B cell (primary cell): ENCODE measurements at regions not wholly inside any gene's neighbourhood (a gene's known extent, or its start where the extent isn't known, plus 50 kb on each side); places are given as distances from the start of the nearest gene placed in this dataset.

Experiments used
- ATAC-seq: fragments of 200-7000 bp; cut with Tn5 transposase; one replicate; pipeline ENCODE4 v1.10.0; 2021; ENCODE audit warnings: low read depth, mild to moderate bottlenecking, moderate number of reproducible peaks, moderate library complexity
- CTCF ChIA-PET: fragments of 350-600 bp; sonication (Branson Sonifier 250); formaldehyde crosslinking; loops from one replicate; lab custom pipeline; 2021; ENCODE audit warnings: antibody characterized with exemption, inconsistent platforms; lab: Charles Lee
- POLR2A ChIA-PET: fragments of 350-600 bp; sonication (Branson Sonifier 250); formaldehyde crosslinking; loops from one replicate; lab custom pipeline; 2021; ENCODE audit warnings: antibody characterized with exemption; lab: Charles Lee
- DNase-seq: peaks from one replicate; pipeline ENCODE4 v3.0.0; 2013
- H2AFZ ChIP-seq: 2 replicates; pipeline ENCODE4 v1.6.1; 2012; ENCODE audit warnings: mild to moderate bottlenecking, low read depth, low read length; ENCODE audit not compliant: insufficient read depth, poor library complexity, severe bottlenecking
- H3K27ac ChIP-seq, 2 donors: 1 replicate in 1 of 2; 2 replicates in 1 of 2; pipeline ENCODE4 v1.5.1; 2012 to 2013; ENCODE audit warnings: low read length in 2 of 2, mild to moderate bottlenecking in 2 of 2, moderate library complexity in 1 of 2
- H3K27me3 ChIP-seq, 4 experiments: fragments of 200-600 bp in 1 of 4; sonication (generic) in 1 of 4; replicated peaks in 1 of 4; 1 replicate in 2 of 4; 2 replicates in 2 of 4; pipeline versions ENCODE4 v1.6.1 to v1.7.0; 2013 to 2016; ENCODE audit warnings: low read length in 3 of 4, mild to moderate bottlenecking in 2 of 4, mixed read lengths in 1 of 4, moderate library complexity in 1 of 4; ENCODE audit not compliant: insufficient read depth in 4 of 4, control insufficient read depth in 3 of 4; ENCODE audit errors: control extremely low read depth in 1 of 4
- H3K36me3 ChIP-seq, 2 experiments: replicated peaks in 1 of 2; 1 replicate in 1 of 2; 2 replicates in 1 of 2; pipeline versions ENCODE4 v1.6.1 to v1.7.1; 2013; ENCODE audit warnings: low read length in 1 of 2; ENCODE audit not compliant: insufficient read depth in 2 of 2, control insufficient read depth in 1 of 2; ENCODE audit errors: control extremely low read depth in 1 of 2, extremely low read depth in 1 of 2
- H3K4me1 ChIP-seq, 2 donors: fragments of 200-600 bp in 1 of 2; sonication (generic) in 1 of 2; 1 replicate in 1 of 2; 2 replicates in 1 of 2; pipeline versions ENCODE4 v1.5.1 to v1.6.1; 2013 to 2017; ENCODE audit warnings: low read length in 2 of 2; ENCODE audit not compliant: control insufficient read depth in 2 of 2, insufficient read depth in 2 of 2
- H3K4me2 ChIP-seq: replicated peaks from 2 replicates; pipeline ENCODE3; 2012; ENCODE audit warnings: mild to moderate bottlenecking, low read depth, low read length; ENCODE audit not compliant: poor library complexity, severe bottlenecking
- H3K4me3 ChIP-seq, 5 experiments: fragments of 200-600 bp in 1 of 5; sonication (generic) in 1 of 5; 1 replicate in 3 of 5; 2 replicates in 2 of 5; pipeline versions ENCODE4 v1.5.1 to v1.7.0; 2011 to 2016; ENCODE audit warnings: low read length in 4 of 5, mild to moderate bottlenecking in 4 of 5, low read depth in 2 of 5, control low read depth in 1 of 5, moderate library complexity in 1 of 5; ENCODE audit not compliant: insufficient read depth in 1 of 5; ENCODE audit errors: control extremely low read depth in 1 of 5, extremely low read depth in 1 of 5
- H3K79me2 ChIP-seq: fragments of 200-600 bp; sonication (generic); one replicate; pipeline ENCODE4 v1.6.0; 2016; ENCODE audit warnings: low read length; ENCODE audit not compliant: control insufficient read depth, insufficient read depth
- H3K9ac ChIP-seq: fragments of 200-600 bp; sonication (generic); 2 replicates; pipeline ENCODE4 v1.6.1; 2017; ENCODE audit warnings: mild to moderate bottlenecking, low read length, moderate library complexity
- H3K9me3 ChIP-seq, 3 donors: one replicate each; pipeline versions ENCODE4 v1.6.1 to v1.7.1; 2013; ENCODE audit warnings: low read length in 2 of 3; ENCODE audit not compliant: control insufficient read depth in 2 of 3, insufficient read depth in 1 of 3; ENCODE audit errors: control extremely low read depth in 1 of 3
- H4K20me1 ChIP-seq: 2 replicates; pipeline ENCODE4 v1.6.0; 2012; ENCODE audit warnings: mild to moderate bottlenecking, low read length; ENCODE audit not compliant: insufficient read depth, control insufficient read depth, poor library complexity, severe bottlenecking
- H3K27ac Mint-ChIP-seq: one replicate; pipeline ENCODE4 v1.8.0; 2021; ENCODE audit warnings: mixed read lengths
- H3K27me3 Mint-ChIP-seq: one replicate; pipeline ENCODE4 v1.8.0; 2021; ENCODE audit warnings: mixed read lengths
- H3K4me1 Mint-ChIP-seq: one replicate; pipeline ENCODE4 v1.8.0; 2021; ENCODE audit warnings: mixed read lengths
- H3K4me3 Mint-ChIP-seq: one replicate; pipeline ENCODE4 v1.8.0; 2021; ENCODE audit warnings: mixed read lengths
- H3K9me3 Mint-ChIP-seq: one replicate; pipeline ENCODE4 v1.8.0; 2022; ENCODE audit warnings: mixed read lengths; ENCODE audit not compliant: insufficient read depth
- EZH2 ChIP-seq: IDR thresholded peaks from 2 replicates; pipeline ENCODE4 v1.6.1; 2012; ENCODE audit warnings: borderline replicate concordance, low read depth, mild to moderate bottlenecking, moderate library complexity, low read length; ENCODE audit not compliant: insufficient read depth, poor library complexity, severe bottlenecking
- WGBS: methylation state at CpG from one replicate; pipeline ENCODE4 v1.1.5; 2013; ENCODE audit warnings: missing lambda C conversion rate; ENCODE audit not compliant: insufficient coverage; 5-methylcytosine and 5-hydroxymethylcytosine counted together
- intact Hi-C: fragments of 100-400 bp; cut with micrococcal nuclease; formaldehyde crosslinking; loops from one replicate; pipeline ENCODE4 v1.10.0; 2022
- TF ChIP-seq, protein P1 (sequence below): fragments of 200-600 bp; IDR thresholded peaks from one replicate; pipeline ENCODE4 v1.8.0; 2022; ENCODE audit warnings: antibody characterized with exemption, mild to moderate bottlenecking

DNA sequence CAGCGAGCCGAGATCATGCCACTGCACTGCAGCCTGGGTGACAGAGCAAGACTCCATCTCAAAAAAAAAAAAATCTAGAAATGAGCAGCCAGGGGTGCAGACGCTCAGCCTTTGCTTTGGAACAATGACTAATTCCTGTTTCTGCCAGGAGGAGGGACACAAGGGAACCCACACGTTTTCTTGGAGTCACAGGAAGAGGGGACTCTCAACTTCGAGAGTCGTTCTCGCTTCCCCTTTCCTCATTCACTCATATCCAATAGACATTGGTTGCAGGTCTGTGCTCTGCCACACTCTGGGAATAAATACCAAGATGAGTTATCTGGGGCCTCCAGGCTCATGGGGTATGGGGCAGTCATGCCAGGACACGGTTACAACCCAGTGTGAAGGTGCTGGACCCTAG lies 91.5 kb upstream of the RREB1 start:
- no peak overlapping the region for H3K9ac ChIP-seq
- H2AFZ ChIP-seq: no peak overlapping the region
- no peaks in the 10 kb centered on the region for H3K4me1 Mint-ChIP-seq
- no peaks in the 10 kb centered on the region for H3K9me3 ChIP-seq
- H3K4me3 Mint-ChIP-seq: no peak overlapping the region
- H3K79me2 ChIP-seq: no peaks in the 10 kb centered on the region
- H3K4me2 ChIP-seq: no peak overlapping the region
- ATAC-seq: no peak
- no peak overlapping the region for H3K27ac Mint-ChIP-seq
- H4K20me1 ChIP-seq: no peaks in the 10 kb centered on the region
- WGBS: 93% methylated on average over 4 of the region's 8 CpGs
- H3K27ac ChIP-seq: no peak overlapping the region
- no peaks in the 10 kb centered on the region for H3K9me3 Mint-ChIP-seq
- H3K4me1 ChIP-seq: no peaks in the 10 kb centered on the region
- TF ChIP-seq, protein P1, sequence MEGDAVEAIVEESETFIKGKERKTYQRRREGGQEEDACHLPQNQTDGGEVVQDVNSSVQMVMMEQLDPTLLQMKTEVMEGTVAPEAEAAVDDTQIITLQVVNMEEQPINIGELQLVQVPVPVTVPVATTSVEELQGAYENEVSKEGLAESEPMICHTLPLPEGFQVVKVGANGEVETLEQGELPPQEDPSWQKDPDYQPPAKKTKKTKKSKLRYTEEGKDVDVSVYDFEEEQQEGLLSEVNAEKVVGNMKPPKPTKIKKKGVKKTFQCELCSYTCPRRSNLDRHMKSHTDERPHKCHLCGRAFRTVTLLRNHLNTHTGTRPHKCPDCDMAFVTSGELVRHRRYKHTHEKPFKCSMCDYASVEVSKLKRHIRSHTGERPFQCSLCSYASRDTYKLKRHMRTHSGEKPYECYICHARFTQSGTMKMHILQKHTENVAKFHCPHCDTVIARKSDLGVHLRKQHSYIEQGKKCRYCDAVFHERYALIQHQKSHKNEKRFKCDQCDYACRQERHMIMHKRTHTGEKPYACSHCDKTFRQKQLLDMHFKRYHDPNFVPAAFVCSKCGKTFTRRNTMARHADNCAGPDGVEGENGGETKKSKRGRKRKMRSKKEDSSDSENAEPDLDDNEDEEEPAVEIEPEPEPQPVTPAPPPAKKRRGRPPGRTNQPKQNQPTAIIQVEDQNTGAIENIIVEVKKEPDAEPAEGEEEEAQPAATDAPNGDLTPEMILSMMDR: no peak
- TF ChIP-seq EZH2: no peak
- H3K27me3 ChIP-seq: no peaks in the 10 kb centered on the region
- H3K4me3 ChIP-seq: no peak overlapping the region
- ChIA-PET POLR2A (no interaction called here), CTCF (no interaction called here)
- peaks cover 8% of the 10 kb centered on the region for H3K27me3 Mint-ChIP-seq
- no peaks in the 10 kb centered on the region for H3K36me3 ChIP-seq
- DNase-seq: no peak
- intact Hi-C loops: no loop called here

DNA sequence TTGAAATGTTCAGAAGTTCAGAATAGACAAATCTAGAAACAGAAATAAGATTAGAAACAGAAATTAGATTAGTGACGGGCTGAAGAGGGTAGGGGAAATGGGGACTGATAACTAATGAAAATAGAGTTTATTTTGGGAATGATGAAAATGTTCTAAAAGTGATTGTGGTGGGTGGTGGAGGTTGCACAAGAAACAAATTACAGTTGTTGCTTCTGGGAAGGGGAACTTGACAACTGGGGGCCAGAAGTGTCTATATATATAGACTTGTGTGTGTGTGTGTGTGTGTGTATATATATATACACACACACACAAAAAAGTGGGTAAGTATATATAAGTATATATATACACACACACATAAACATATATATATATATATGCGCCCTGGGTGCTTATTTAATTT lies 86.5 kb upstream of the RREB1 start:
- H3K4me1 Mint-ChIP-seq: no peaks in the 10 kb centered on the region
- Histone ChIP-seq H4K20me1 (no peaks in the 10 kb centered on the region), H3K27ac (no peak overlapping the region), H3K27me3 (peaks cover 0 to 2% (median 0%) of the 10 kb centered on the region in 4 experiments), H3K36me3 (no peaks in the 10 kb centered on the region), H3K4me3 (no peak overlapping the region), H2AFZ (no peak overlapping the region), H3K4me1 (no peaks in the 10 kb centered on the region), H3K9me3 (peaks cover 0 to 3% (median 0%) of the 10 kb centered on the region in 3 donors), H3K4me2 (no peak overlapping the region), H3K9ac (no peak overlapping the region), H3K79me2 (no peaks in the 10 kb centered on the region)
- no peaks in the 10 kb centered on the region for H3K27me3 Mint-ChIP-seq
- CTCF ChIA-PET: no interaction called here
- DNase-seq (no peak), ATAC-seq (no peak)
- H3K4me3 Mint-ChIP-seq: no peak overlapping the region
- H3K27ac Mint-ChIP-seq: no peak overlapping the region
- POLR2A ChIA-PET: no interaction called here
- intact Hi-C loops: no loop called here
- no peak for TF ChIP-seq EZH2
- TF ChIP-seq, protein P1: no peak
- no peaks in the 10 kb centered on the region for H3K9me3 Mint-ChIP-seq
- WGBS: 86% methylated on average over 1 of the region's 2 CpGs
